ENCODE measurements at regions not wholly inside any gene's neighbourhood (a gene's known extent, or its start where the extent isn't known, plus 50 kb on each side); places are given as distances from the start of the nearest gene placed in this dataset.

DNA sequence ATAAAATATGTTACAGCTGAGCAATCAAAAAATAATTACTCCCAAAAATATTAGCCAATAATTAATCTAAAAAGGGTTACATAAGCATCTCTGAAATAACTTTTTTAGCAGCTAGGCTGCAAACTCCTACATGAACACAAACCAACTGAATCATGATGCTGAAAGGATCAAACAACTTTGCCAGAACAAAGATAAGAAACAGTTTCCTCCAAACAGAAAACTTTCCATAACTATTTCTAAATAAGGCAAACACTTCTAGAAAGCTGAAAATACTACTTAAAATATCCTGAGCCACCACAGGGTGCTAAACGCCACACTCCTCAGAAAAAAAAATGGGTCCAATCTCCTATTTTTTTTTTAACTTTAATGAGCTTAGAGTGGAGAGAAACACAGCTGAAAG lies 68.6 kb upstream of the ARHGAP32 start:
- no peaks in the 10 kb centered on the region for H3K27me3 ChIP-seq (ENCODE audit: low read length)
- H3K4me3 ChIP-seq (ENCODE audit: low read length), result no peak overlapping the region
- no TSS peak for BruUV-seq (replicated peaks)
- ChIA-PET CTCF (no interaction called here), POLR2A (ENCODE audit: unreplicated experiment) (interaction anchor here (0.6 kb wide), 1 partner anchor 11 kb away, joined by 3 read pairs; no protein-coding TSS in a partner anchor)
- H3K4me1 ChIP-seq (ENCODE audit: insufficient read depth, low read length), result no peaks in the 10 kb centered on the region
- H3K9me3 ChIP-seq (ENCODE audit: low read length), result no peaks in the 10 kb centered on the region
- H3K36me3 ChIP-seq (ENCODE audit: low read depth, low read length), result no peaks in the 10 kb centered on the region
- H3K4me2 ChIP-seq (ENCODE audit: low read length), result no peak overlapping the region
- intact Hi-C loops (cut with micrococcal nuclease), result no loop called here
- 0 out of 2 replicates have a peak, but pooled peaks cover 4% of the 10 kb centered on the region for H3K79me2 ChIP-seq (ENCODE audit: low read length)
- no peak overlapping the region for H2AFZ ChIP-seq (ENCODE audit: low read length)
- H3F3A ChIP-seq (ENCODE audit: low read length, unreplicated experiment), result no peaks in the 10 kb centered on the region
- no peak for ATAC-seq
- DNase-seq, result no peak
- H3K9ac ChIP-seq (ENCODE audit: low read length), result no peak overlapping the region
- H3K9me2 ChIP-seq (replicated peaks; ENCODE audit: low read length), result no peaks in the 10 kb centered on the region
- no peak for TF ChIP-seq EZH2 (IDR thresholded peaks at IDR 0.05; ENCODE audit: low read length, unreplicated experiment)
- no peak for TF ChIP-seq EZH2phosphoT487 (IDR thresholded peaks at IDR 0.05; ENCODE audit: borderline replicate concordance, low read length)
- no peak for TF ChIP-seq CTCF (conservative IDR thresholded peaks at IDR 0.05; ENCODE audit: low read depth, low read length)
- no peak overlapping the region for H3K27ac ChIP-seq (ENCODE audit: low read length)
- no peaks in the 10 kb centered on the region for H4K20me1 ChIP-seq (ENCODE audit: low read length)

GRCh38 chr11:129259931-129260348 lies 67.8 kb upstream of the ARHGAP32 start:
- Histone ChIP-seq H3K4me2 (ENCODE audit: low read length) (no peak overlapping the region), H3K4me1 (ENCODE audit: insufficient read depth, low read length) (no peaks in the 10 kb centered on the region), H3K9ac (ENCODE audit: low read length) (no peak overlapping the region), H3K9me2 (replicated peaks; ENCODE audit: low read length) (no peaks in the 10 kb centered on the region), H3K79me2 (ENCODE audit: low read length) (0 out of 2 replicates have a peak, but pooled peaks cover 4% of the 10 kb centered on the region), H3K36me3 (ENCODE audit: low read depth, low read length) (no peaks in the 10 kb centered on the region), H3F3A (ENCODE audit: low read length, unreplicated experiment) (no peaks in the 10 kb centered on the region), H2AFZ (ENCODE audit: low read length) (no peak overlapping the region), H4K20me1 (ENCODE audit: low read length) (no peaks in the 10 kb centered on the region), H3K9me3 (ENCODE audit: low read length) (no peaks in the 10 kb centered on the region), H3K27me3 (ENCODE audit: low read length) (no peaks in the 10 kb centered on the region), H3K4me3 (ENCODE audit: low read length) (no peak overlapping the region), H3K27ac (ENCODE audit: low read length) (no peak overlapping the region)
- intact Hi-C loops (cut with micrococcal nuclease), result no loop called here
- CTCF ChIA-PET, result no interaction called here
- POLR2A ChIA-PET (ENCODE audit: unreplicated experiment), result no interaction called here
- TF ChIP-seq EZH2phosphoT487 (IDR thresholded peaks at IDR 0.05; ENCODE audit: borderline replicate concordance, low read length) (no peak), EZH2 (IDR thresholded peaks at IDR 0.05; ENCODE audit: low read length, unreplicated experiment) (no peak), CTCF (conservative IDR thresholded peaks at IDR 0.05; ENCODE audit: low read depth, low read length) (no peak)
- ATAC-seq (no peak), DNase-seq (no peak)
- BruUV-seq (replicated peaks), result no TSS peak

DNA sequence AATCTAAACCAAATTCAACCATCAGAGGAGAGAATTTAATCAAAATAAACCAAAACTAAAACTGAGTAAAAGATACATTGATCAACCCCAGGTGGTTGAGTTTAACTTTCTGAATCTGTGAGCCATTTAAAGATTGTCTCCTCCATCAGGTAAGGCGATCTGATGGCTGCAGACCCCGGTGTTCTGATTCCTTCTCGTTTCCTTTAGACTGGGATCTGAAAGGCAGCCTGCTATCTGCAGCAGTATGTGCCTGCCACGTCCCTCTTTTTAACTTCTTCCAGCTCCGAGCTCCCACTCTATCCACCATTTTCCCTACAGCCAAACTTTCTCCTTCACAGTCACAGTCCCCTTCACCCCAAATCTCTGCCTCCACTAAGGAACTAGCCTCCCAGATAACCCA lies 66.1 kb upstream of the ARHGAP32 start:
- 0 out of 2 replicates have a peak, but pooled peaks cover 4% of the 10 kb centered on the region for H3K79me2 ChIP-seq (ENCODE audit: low read length)

More for the DNA sequence above, 66.1 kb upstream of the ARHGAP32 start:
- H3K27ac ChIP-seq (ENCODE audit: low read length), result no peak overlapping the region
- H3K9ac ChIP-seq (ENCODE audit: low read length), result no peak overlapping the region
- H3K36me3 ChIP-seq (ENCODE audit: low read depth, low read length), result no peaks in the 10 kb centered on the region
- no peak for TF ChIP-seq EZH2 (IDR thresholded peaks at IDR 0.05; ENCODE audit: low read length, unreplicated experiment)
- TF ChIP-seq EZH2phosphoT487 (IDR thresholded peaks at IDR 0.05; ENCODE audit: borderline replicate concordance, low read length), result no peak
- TF ChIP-seq CTCF (conservative IDR thresholded peaks at IDR 0.05; ENCODE audit: low read depth, low read length), result no peak
- BruUV-seq (replicated peaks), result no TSS peak
- DNase-seq, result no peak
- no peak overlapping the region for H3K4me2 ChIP-seq (ENCODE audit: low read length)
- POLR2A ChIA-PET (ENCODE audit: unreplicated experiment), result interaction anchor here (0.6 kb wide), 1 partner anchor 234 kb away, joined by 3 read pairs; no protein-coding TSS in a partner anchor
- H3K9me2 ChIP-seq (replicated peaks; ENCODE audit: low read length), result no peaks in the 10 kb centered on the region
- no peaks in the 10 kb centered on the region for H3K27me3 ChIP-seq (ENCODE audit: low read length)
- intact Hi-C loops (cut with micrococcal nuclease), result no loop called here
- CTCF ChIA-PET, result no interaction called here
- no peaks in the 10 kb centered on the region for H3F3A ChIP-seq (ENCODE audit: low read length, unreplicated experiment)
- no peaks in the 10 kb centered on the region for H3K9me3 ChIP-seq (ENCODE audit: low read length)
- no peak for ATAC-seq
- no peaks in the 10 kb centered on the region for H3K4me1 ChIP-seq (ENCODE audit: insufficient read depth, low read length)
- no peak overlapping the region for H3K4me3 ChIP-seq (ENCODE audit: low read length)
- no peak overlapping the region for H2AFZ ChIP-seq (ENCODE audit: low read length)
- H4K20me1 ChIP-seq (ENCODE audit: low read length), result no peaks in the 10 kb centered on the region

Data from PC-3 (cell line).